ENCODE measurements at regions not wholly inside any gene's neighbourhood (a gene's known extent, or its start where the extent isn't known, plus 50 kb on each side); places are given as distances from the start of the nearest gene placed in this dataset.
A peak's percentile ranks its signal among the peaks of the same experiment; 100 is the strongest.
"Not testable (repeated sequence)": the region's sequence is repeated elsewhere in the genome, so short reads cannot be mapped to it uniquely, and the experiment has no call there.

GRCh38 chr5:126054577-126055347, 368.4 kb upstream of the GRAMD2B start:
- Histone ChIP-seq H3K4me1 (ENCODE audit: control insufficient read depth, insufficient read depth, low read length) (no peaks in the 10 kb centered on the region), H3K36me3 (ENCODE audit: control insufficient read depth, insufficient read depth, low read length) (no peaks in the 10 kb centered on the region), H3K4me3 (ENCODE audit: low read length) (no peak overlapping the region), H3K9me3 (replicated peaks; ENCODE audit: control insufficient read depth, low read depth, low read length) (no peaks in the 10 kb centered on the region), H3K27me3 (ENCODE audit: control insufficient read depth, insufficient read depth, low read length) (no peaks in the 10 kb centered on the region), H3K27ac (ENCODE audit: low read length) (no peak overlapping the region)
- DNase-seq: no peak
- WGBS (ENCODE audit: insufficient coverage): no CpG with 5 or more reads among the region's 10 CpGs

GRCh38 chr5:126055348-126055729, 367.9 kb upstream of the GRAMD2B start:
- no CpG with 5 or more reads among the region's 2 CpGs for WGBS (ENCODE audit: insufficient coverage)

GRCh38 chr5:126056352-126056751, 366.9 kb upstream of the GRAMD2B start:
- Histone ChIP-seq H3K4me3 (ENCODE audit: low read length) (no peak overlapping the region), H3K4me1 (ENCODE audit: control insufficient read depth, insufficient read depth, low read length) (no peaks in the 10 kb centered on the region), H3K9me3 (replicated peaks; ENCODE audit: control insufficient read depth, low read depth, low read length) (no peaks in the 10 kb centered on the region), H3K36me3 (ENCODE audit: control insufficient read depth, insufficient read depth, low read length) (no peaks in the 10 kb centered on the region), H3K27ac (ENCODE audit: low read length) (no peak overlapping the region), H3K27me3 (ENCODE audit: control insufficient read depth, insufficient read depth, low read length) (no peaks in the 10 kb centered on the region)
- no CpG with 5 or more reads among the region's 1 CpG for WGBS (ENCODE audit: insufficient coverage)
- peak; percentile 33 for DNase-seq

More at GRCh38 chr5:126055348-126055729, 367.9 kb upstream of the GRAMD2B start:
- Histone ChIP-seq H3K4me1 (ENCODE audit: control insufficient read depth, insufficient read depth, low read length) (no peaks in the 10 kb centered on the region), H3K4me3 (ENCODE audit: low read length) (no peak overlapping the region), H3K36me3 (ENCODE audit: control insufficient read depth, insufficient read depth, low read length) (no peaks in the 10 kb centered on the region), H3K27ac (ENCODE audit: low read length) (no peak overlapping the region), H3K27me3 (ENCODE audit: control insufficient read depth, insufficient read depth, low read length) (no peaks in the 10 kb centered on the region), H3K9me3 (replicated peaks; ENCODE audit: control insufficient read depth, low read depth, low read length) (no peaks in the 10 kb centered on the region)
- DNase-seq: no peak

GRCh38 chr5:126056851-126057622, 366.2 kb upstream of the GRAMD2B start:
- no peak for DNase-seq

GRCh38 chr5:126058392-126058791, 364.8 kb upstream of the GRAMD2B start:
- DNase-seq; H3K4me1 ChIP-seq (ENCODE audit: control insufficient read depth, insufficient read depth, low read length); H3K27me3 ChIP-seq (ENCODE audit: control insufficient read depth, insufficient read depth, low read length); H3K9me3 ChIP-seq (replicated peaks; ENCODE audit: control insufficient read depth, low read depth, low read length); H3K27ac ChIP-seq (ENCODE audit: low read length); H3K4me3 ChIP-seq (ENCODE audit: low read length); H3K36me3 ChIP-seq (ENCODE audit: control insufficient read depth, insufficient read depth, low read length): not testable (repeated sequence)
- WGBS (ENCODE audit: insufficient coverage): 100% methylated on average over 1 of the region's 5 CpGs

More at GRCh38 chr5:126056851-126057622, 366.2 kb upstream of the GRAMD2B start:
- no peaks in the 10 kb centered on the region for H3K9me3 ChIP-seq (replicated peaks; ENCODE audit: control insufficient read depth, low read depth, low read length)
- no peaks in the 10 kb centered on the region for H3K4me1 ChIP-seq (ENCODE audit: control insufficient read depth, insufficient read depth, low read length)
- H3K27ac ChIP-seq (ENCODE audit: low read length): no peak overlapping the region
- H3K27me3 ChIP-seq (ENCODE audit: control insufficient read depth, insufficient read depth, low read length): no peaks in the 10 kb centered on the region
- no peaks in the 10 kb centered on the region for H3K36me3 ChIP-seq (ENCODE audit: control insufficient read depth, insufficient read depth, low read length)
- H3K4me3 ChIP-seq (ENCODE audit: low read length): no peak overlapping the region
- WGBS (ENCODE audit: insufficient coverage): 83% methylated on average over 7 of the region's 13 CpGs

GRCh38 chr5:126062398-126063221, 360.6 kb upstream of the GRAMD2B start:
- no peaks in the 10 kb centered on the region for H3K4me1 ChIP-seq (ENCODE audit: control insufficient read depth, insufficient read depth, low read length)
- H3K27me3 ChIP-seq (ENCODE audit: control insufficient read depth, insufficient read depth, low read length): no peaks in the 10 kb centered on the region
- no peaks in the 10 kb centered on the region for H3K9me3 ChIP-seq (replicated peaks; ENCODE audit: control insufficient read depth, low read depth, low read length)
- DNase-seq: peak; percentile 78
- 0% methylated on average over 1 of the region's 1 CpG for WGBS (ENCODE audit: insufficient coverage)
- H3K4me3 ChIP-seq (ENCODE audit: low read length): no peak overlapping the region
- no peak overlapping the region for H3K27ac ChIP-seq (ENCODE audit: low read length)
- H3K36me3 ChIP-seq (ENCODE audit: control insufficient read depth, insufficient read depth, low read length): no peaks in the 10 kb centered on the region

GRCh38 chr5:126065061-126065460, 358.1 kb upstream of the GRAMD2B start:
- Histone ChIP-seq H3K27me3 (ENCODE audit: control insufficient read depth, insufficient read depth, low read length) (no peaks in the 10 kb centered on the region), H3K4me1 (ENCODE audit: control insufficient read depth, insufficient read depth, low read length) (no peaks in the 10 kb centered on the region), H3K9me3 (replicated peaks; ENCODE audit: control insufficient read depth, low read depth, low read length) (no peaks in the 10 kb centered on the region), H3K36me3 (ENCODE audit: control insufficient read depth, insufficient read depth, low read length) (no peaks in the 10 kb centered on the region), H3K4me3 (ENCODE audit: low read length) (no peak overlapping the region), H3K27ac (ENCODE audit: low read length) (no peak overlapping the region)
- 83% methylated on average over 3 of the region's 3 CpGs for WGBS (ENCODE audit: insufficient coverage)
- no peak for DNase-seq

GRCh38 chr5:126066836-126067235, 356.4 kb upstream of the GRAMD2B start:
- Histone ChIP-seq H3K27ac (ENCODE audit: low read length) (no peak overlapping the region), H3K9me3 (replicated peaks; ENCODE audit: control insufficient read depth, low read depth, low read length) (no peaks in the 10 kb centered on the region), H3K27me3 (ENCODE audit: control insufficient read depth, insufficient read depth, low read length) (no peaks in the 10 kb centered on the region), H3K36me3 (ENCODE audit: control insufficient read depth, insufficient read depth, low read length) (no peaks in the 10 kb centered on the region), H3K4me1 (ENCODE audit: control insufficient read depth, insufficient read depth, low read length) (no peaks in the 10 kb centered on the region), H3K4me3 (ENCODE audit: low read length) (no peak overlapping the region)
- 70% methylated on average over 4 of the region's 4 CpGs for WGBS (ENCODE audit: insufficient coverage)
- peak; percentile 68 for DNase-seq

- WGBS (ENCODE audit: insufficient coverage): no CpG with 5 or more reads among the region's 2 CpGs
- no peak overlapping the region for H3K4me3 ChIP-seq (ENCODE audit: low read length)
- H3K4me1 ChIP-seq (ENCODE audit: control insufficient read depth, insufficient read depth, low read length): no peaks in the 10 kb centered on the region
Observed at GRCh38 chr5:126067404-126067803, 355.8 kb upstream of the GRAMD2B start.

GRCh38 chr5:126069329-126069728, 353.9 kb upstream of the GRAMD2B start:
- H3K4me1 ChIP-seq (ENCODE audit: control insufficient read depth, insufficient read depth, low read length): no peaks in the 10 kb centered on the region
- no peaks in the 10 kb centered on the region for H3K27me3 ChIP-seq (ENCODE audit: control insufficient read depth, insufficient read depth, low read length)
- H3K4me3 ChIP-seq (ENCODE audit: low read length): no peak overlapping the region
- H3K9me3 ChIP-seq (replicated peaks; ENCODE audit: control insufficient read depth, low read depth, low read length): peaks cover 2% of the 10 kb centered on the region
- DNase-seq: no peak
- H3K36me3 ChIP-seq (ENCODE audit: control insufficient read depth, insufficient read depth, low read length): no peaks in the 10 kb centered on the region
- no CpG with 5 or more reads among the region's 3 CpGs for WGBS (ENCODE audit: insufficient coverage)
- no peak overlapping the region for H3K27ac ChIP-seq (ENCODE audit: low read length)

More at GRCh38 chr5:126067404-126067803, 355.8 kb upstream of the GRAMD2B start:
- Histone ChIP-seq H3K9me3 (replicated peaks; ENCODE audit: control insufficient read depth, low read depth, low read length) (no peaks in the 10 kb centered on the region), H3K27ac (ENCODE audit: low read length) (no peak overlapping the region), H3K27me3 (ENCODE audit: control insufficient read depth, insufficient read depth, low read length) (no peaks in the 10 kb centered on the region), H3K36me3 (ENCODE audit: control insufficient read depth, insufficient read depth, low read length) (no peaks in the 10 kb centered on the region)
- DNase-seq: no peak
